GM10248 (cell line): ENCODE measurements at regions not wholly inside any gene's neighbourhood (a gene's known extent, or its start where the extent isn't known, plus 50 kb on each side); places are given as distances from the start of the nearest gene placed in this dataset.

Source experiments
- CTCF ChIA-PET: fragments of 300-600 bp; sonication (Branson Sonifier 250); formaldehyde crosslinking; extraction: SDS; loops from one replicate; lab custom pipeline; 2021; ENCODE audit warnings: antibody characterized with exemption; lab: Yijun Ruan, JAX
- POLR2A ChIA-PET: fragments of 350-650 bp; sonication (Branson Sonifier 250); formaldehyde crosslinking; extraction: SDS; loops from one replicate; lab custom pipeline; 2020; ENCODE audit warnings: antibody characterized with exemption; lab: Yijun Ruan, JAX
- DNase-seq: peaks from one replicate; pipeline ENCODE4 v3.0.0; 2012; ENCODE audit errors: extremely low spot score
- CTCF ChIP-seq: IDR thresholded peaks from 2 replicates; pipeline ENCODE4 v1.5.1; 2012; ENCODE audit warnings: mild to moderate bottlenecking, low read depth; ENCODE audit errors: extremely low read depth, missing control alignments, control extremely low read depth

GRCh38 chr6:41411961-41412360 lies 76.6 kb downstream of the NCR2 start:
- CTCF ChIA-PET, result interaction anchor here (1.0 to 9.0 kb wide), 3 partner anchors 13 to 51 kb away, joined by 3 to 43 read pairs (median 4); no protein-coding TSS in a partner anchor
- DNase-seq, result no peak
- POLR2A ChIA-PET, result no interaction called here
- no peak for TF ChIP-seq CTCF

- ChIA-PET POLR2A (no interaction called here), CTCF (interaction anchor here (1.0 to 9.0 kb wide), 3 partner anchors 11 to 45 kb away, joined by 3 to 43 read pairs (median 4); no protein-coding TSS in a partner anchor)
- DNase-seq, result no peak
- TF ChIP-seq CTCF, result no peak
Measured at GRCh38 chr6:41413250-41413649, 77.8 kb downstream of the NCR2 start.

GRCh38 chr6:41416501-41416837 lies 81.1 kb downstream of the NCR2 start:
- no peak for DNase-seq
- TF ChIP-seq CTCF, result no peak
- ChIA-PET POLR2A (no interaction called here), CTCF (interaction anchor here (1.4 to 9.0 kb wide), 2 partner anchors 8 to 176 kb away, joined by 4 to 43 read pairs; no protein-coding TSS in a partner anchor)

GRCh38 chr6:41418741-41419140 lies 83.3 kb downstream of the NCR2 start:
- CTCF ChIA-PET, result no interaction called here
- no peak for DNase-seq
- POLR2A ChIA-PET, result no interaction called here
- no peak for TF ChIP-seq CTCF

- CTCF ChIA-PET, result interaction anchor here (1.9 to 7.8 kb wide), 3 partner anchors 45 to 173 kb away, joined by 4 to 83 read pairs (median 4); no protein-coding TSS in a partner anchor
- POLR2A ChIA-PET, result no interaction called here
- DNase-seq, result no peak
- TF ChIP-seq CTCF, result no peak
Measured at GRCh38 chr6:41419385-41419784, 84.0 kb downstream of the NCR2 start.

- CTCF ChIA-PET, result interaction anchor here (1.1 to 7.8 kb wide), 6 partner anchors 15 to 263 kb away, joined by 3 to 83 read pairs (median 4); no protein-coding TSS in a partner anchor
- TF ChIP-seq CTCF, result no peak
- no peak for DNase-seq
- POLR2A ChIA-PET, result no interaction called here
Measured at GRCh38 chr6:41420186-41420585, 84.8 kb downstream of the NCR2 start.

- CTCF ChIA-PET, result interaction anchor here (1.0 to 7.8 kb wide), 10 partner anchors 8 to 270 kb away, joined by 3 to 83 read pairs (median 4); no protein-coding TSS in a partner anchor
Measured at GRCh38 chr6:41422161-41422560, 86.8 kb downstream of the NCR2 start.

More at GRCh38 chr6:41422161-41422560, 86.8 kb downstream of the NCR2 start:
- no peak for DNase-seq
- TF ChIP-seq CTCF, result no peak
- POLR2A ChIA-PET, result no interaction called here
